WERI-Rb-1 (cell line): ENCODE measurements at regions not wholly inside any gene's neighbourhood (a gene's known extent, or its start where the extent isn't known, plus 50 kb on each side); places are given as distances from the start of the nearest gene placed in this dataset.

Source experiments
- DNase-seq: peaks from one replicate; pipeline ENCODE4 v3.0.0-alpha.2; 2020
- H3K27ac ChIP-seq: fragments of 250-450 bp; sonication (Bioruptor Pico); 2 replicates; pipeline ENCODE4 v1.5.1; 2020; ENCODE audit warnings: mild to moderate bottlenecking, moderate library complexity
- H3K27me3 ChIP-seq: fragments of 250-450 bp; sonication (Bioruptor Pico); 2 replicates; pipeline ENCODE4 v1.5.1; 2021; ENCODE audit warnings: mild to moderate bottlenecking, low read depth, moderate library complexity; ENCODE audit not compliant: insufficient read depth, severe bottlenecking
- H3K36me3 ChIP-seq: fragments of 250-450 bp; sonication (Bioruptor Pico); 2 replicates; pipeline ENCODE4 v1.5.1; 2020; ENCODE audit warnings: mild to moderate bottlenecking, moderate library complexity
- H3K4me3 ChIP-seq: 2 replicates; pipeline ENCODE4 v1.5.1; 2011; ENCODE audit warnings: low read depth, mild to moderate bottlenecking, control low read depth, low read length
- H3K9me3 ChIP-seq: fragments of 250-450 bp; sonication (Bioruptor Pico); 2 replicates; pipeline ENCODE4 v1.5.1; 2021; ENCODE audit warnings: mild to moderate bottlenecking, moderate library complexity; ENCODE audit not compliant: severe bottlenecking
- TF ChIP-seq, protein P1 (sequence below): IDR thresholded peaks from 2 replicates; pipeline ENCODE4 v1.5.1; 2011; ENCODE audit warnings: low read depth, mild to moderate bottlenecking, control low read depth, inconsistent platforms, low read length

DNA sequence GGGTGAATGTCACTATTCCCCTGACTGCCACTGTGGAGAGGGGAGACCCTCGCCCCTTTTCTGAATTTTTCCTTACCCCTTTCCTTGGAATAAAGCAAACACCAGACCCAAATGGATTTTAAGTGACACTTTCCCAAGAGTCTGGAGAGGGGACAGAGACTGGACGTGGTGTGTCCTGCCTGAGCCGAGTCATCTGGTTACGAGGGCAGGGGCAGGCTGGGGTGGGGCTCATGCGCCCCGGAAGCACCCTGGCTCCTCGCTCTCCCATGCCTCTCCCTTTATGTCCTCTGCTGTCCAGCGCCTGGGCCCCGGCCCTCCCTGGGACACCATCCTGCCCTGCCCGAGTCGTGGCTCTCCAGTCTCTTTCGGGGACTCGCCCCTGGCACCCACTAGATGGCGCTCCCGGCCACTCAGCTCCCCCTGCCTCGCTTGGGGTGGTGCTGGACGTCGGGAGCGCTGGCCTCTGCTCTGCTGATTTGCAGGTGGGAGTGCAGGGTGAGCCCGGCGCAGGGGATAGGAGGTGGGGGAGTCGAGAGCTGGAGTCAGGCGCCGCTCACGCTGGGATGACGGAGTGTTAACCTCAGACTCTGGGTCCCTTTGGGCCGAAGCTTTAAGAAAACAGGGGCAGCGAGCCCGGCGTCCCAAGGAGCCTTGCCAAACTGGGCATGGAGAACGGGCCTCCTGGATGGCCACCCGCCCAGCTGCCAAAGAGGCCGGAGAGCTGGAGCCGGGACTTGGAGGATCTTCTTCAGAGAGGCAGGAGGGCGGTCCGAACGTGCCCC is 89.8 kb downstream of the RPS6KA4 start:
- Histone ChIP-seq H3K36me3 (no peaks in the 10 kb centered on the region), H3K4me3 (peak overlapping the region; percentile 51), H3K9me3 (no peaks in the 10 kb centered on the region), H3K27ac (peak overlapping the region; percentile 71), H3K27me3 (no peaks in the 10 kb centered on the region)
- TF ChIP-seq, protein P1, sequence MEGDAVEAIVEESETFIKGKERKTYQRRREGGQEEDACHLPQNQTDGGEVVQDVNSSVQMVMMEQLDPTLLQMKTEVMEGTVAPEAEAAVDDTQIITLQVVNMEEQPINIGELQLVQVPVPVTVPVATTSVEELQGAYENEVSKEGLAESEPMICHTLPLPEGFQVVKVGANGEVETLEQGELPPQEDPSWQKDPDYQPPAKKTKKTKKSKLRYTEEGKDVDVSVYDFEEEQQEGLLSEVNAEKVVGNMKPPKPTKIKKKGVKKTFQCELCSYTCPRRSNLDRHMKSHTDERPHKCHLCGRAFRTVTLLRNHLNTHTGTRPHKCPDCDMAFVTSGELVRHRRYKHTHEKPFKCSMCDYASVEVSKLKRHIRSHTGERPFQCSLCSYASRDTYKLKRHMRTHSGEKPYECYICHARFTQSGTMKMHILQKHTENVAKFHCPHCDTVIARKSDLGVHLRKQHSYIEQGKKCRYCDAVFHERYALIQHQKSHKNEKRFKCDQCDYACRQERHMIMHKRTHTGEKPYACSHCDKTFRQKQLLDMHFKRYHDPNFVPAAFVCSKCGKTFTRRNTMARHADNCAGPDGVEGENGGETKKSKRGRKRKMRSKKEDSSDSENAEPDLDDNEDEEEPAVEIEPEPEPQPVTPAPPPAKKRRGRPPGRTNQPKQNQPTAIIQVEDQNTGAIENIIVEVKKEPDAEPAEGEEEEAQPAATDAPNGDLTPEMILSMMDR: peak; percentile 88
- peak; percentile 92 for DNase-seq

- H3K27me3 ChIP-seq: no peaks in the 10 kb centered on the region
- no peaks in the 10 kb centered on the region for H3K9me3 ChIP-seq
- H3K4me3 ChIP-seq: peak overlapping the region; percentile 51
- DNase-seq: peak; percentile 91
- H3K36me3 ChIP-seq: no peaks in the 10 kb centered on the region
- no peak overlapping the region for H3K27ac ChIP-seq
- TF ChIP-seq, protein P1: peak; percentile 91
These were observed 90.6 kb downstream of the RPS6KA4 start for GRCh38 chr11:64449381-64450167.

DNA sequence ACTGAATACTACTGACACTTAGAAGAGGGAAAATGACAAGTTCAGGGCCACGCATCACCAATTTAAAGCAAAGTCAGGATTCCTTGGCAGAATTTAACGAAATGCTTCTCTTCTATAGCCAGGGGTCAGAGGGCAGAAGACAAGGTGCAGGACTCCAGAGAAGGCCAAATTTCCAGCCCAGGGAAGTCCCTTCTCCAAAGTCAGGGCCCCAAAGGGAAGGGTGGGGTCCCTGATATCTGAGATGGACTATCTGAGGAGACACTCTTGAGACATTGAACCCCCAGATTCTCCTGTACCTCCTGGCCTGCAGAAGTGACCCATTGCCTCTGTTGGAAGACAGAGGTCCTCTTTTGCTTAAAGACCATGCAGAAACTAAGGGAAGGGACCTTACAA is 91.2 kb downstream of the RPS6KA4 start:
- no peaks in the 10 kb centered on the region for H3K36me3 ChIP-seq
- TF ChIP-seq, protein P1: no peak
- no peak overlapping the region for H3K4me3 ChIP-seq
- no peak overlapping the region for H3K27ac ChIP-seq
- H3K9me3 ChIP-seq: no peaks in the 10 kb centered on the region
- H3K27me3 ChIP-seq: no peaks in the 10 kb centered on the region
- DNase-seq: no peak

- DNase-seq: no peak
These were observed 92.9 kb downstream of the RPS6KA4 start for GRCh38 chr11:64451856-64452255.

DNA sequence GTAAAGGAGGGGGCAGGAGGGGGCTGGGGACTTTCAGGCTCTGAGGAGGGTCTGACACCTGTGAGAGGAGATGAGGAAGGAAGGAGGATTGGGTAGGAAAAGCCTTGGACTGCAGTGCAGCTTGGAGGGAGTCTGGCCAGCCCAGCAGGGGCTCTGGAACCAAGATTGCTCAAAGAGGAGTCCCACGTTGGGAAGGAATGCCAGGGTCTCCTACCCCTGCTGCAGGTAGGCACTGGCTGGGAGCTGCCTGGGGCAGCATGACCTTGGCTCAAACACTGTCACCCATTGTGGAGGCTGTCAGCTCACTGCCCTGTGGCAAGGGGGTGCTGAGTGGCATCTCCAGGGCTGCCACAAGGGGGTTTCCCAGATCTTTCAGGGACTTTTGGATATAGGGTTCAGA is 94.5 kb downstream of the RPS6KA4 start:
- H3K27ac ChIP-seq: no peak overlapping the region
- H3K9me3 ChIP-seq: no peaks in the 10 kb centered on the region
- no peaks in the 10 kb centered on the region for H3K27me3 ChIP-seq
- H3K36me3 ChIP-seq: no peaks in the 10 kb centered on the region
- no peak overlapping the region for H3K4me3 ChIP-seq
- DNase-seq: no peak
- TF ChIP-seq, protein P1: no peak

More at GRCh38 chr11:64451856-64452255, 92.9 kb downstream of the RPS6KA4 start:
- Histone ChIP-seq H3K27me3 (no peaks in the 10 kb centered on the region), H3K4me3 (no peak overlapping the region), H3K9me3 (no peaks in the 10 kb centered on the region), H3K36me3 (no peaks in the 10 kb centered on the region), H3K27ac (no peak overlapping the region)
- TF ChIP-seq, protein P1: no peak
